OCI-LY3 (cell line): ENCODE measurements at regions not wholly inside any gene's neighbourhood (a gene's known extent, or its start where the extent isn't known, plus 50 kb on each side); places are given as distances from the start of the nearest gene placed in this dataset.

Source experiments
- H2AFZ ChIP-seq: fragments of 200-600, 300-600 bp; shearing (Covaris generic); 2 replicates; pipeline ENCODE4 v1.6.0; 2014; ENCODE audit warnings: antibody characterized with exemption, low read depth, low read length
- H3K27ac ChIP-seq: fragments of 200-600, 300-600 bp; sonication (generic); 2 replicates; pipeline ENCODE4 v1.5.1; 2014; ENCODE audit warnings: mild to moderate bottlenecking, low read length, moderate library complexity, mixed read lengths
- H3K27me3 ChIP-seq: fragments of 200-600, 300-600 bp; sonication (generic); 2 replicates; pipeline ENCODE4 v1.6.1; 2014; ENCODE audit warnings: low read depth, low read length, mixed read lengths
- H3K36me3 ChIP-seq: fragments of 200-600, 300-600 bp; sonication (generic); replicated peaks from 2 replicates; pipeline ENCODE3; 2014; ENCODE audit warnings: low read depth, low read length, mixed read lengths
- H3K4me1 ChIP-seq: fragments of 300-600, 200-600 bp; sonication (generic); 2 replicates; pipeline ENCODE4 v1.6.1; 2014; ENCODE audit warnings: low read length, mixed read lengths
- H3K4me2 ChIP-seq: fragments of 200-600, 300-600 bp; sonication (generic); 2 replicates; pipeline ENCODE4 v1.6.1; 2014; ENCODE audit warnings: low read length, mixed read lengths
- H3K4me3 ChIP-seq: fragments of 300-600, 200-600 bp; sonication (generic); 2 replicates; pipeline ENCODE4 v1.5.1; 2014; ENCODE audit warnings: antibody characterized with exemption, mild to moderate bottlenecking, low read length, moderate library complexity
- H3K79me2 ChIP-seq: fragments of 300-600, 200-600 bp; shearing (Covaris generic); 2 replicates; pipeline ENCODE4 v1.6.1; 2014; ENCODE audit warnings: mild to moderate bottlenecking, low read length, mixed read lengths
- H3K9ac ChIP-seq: fragments of 300-600, 200-600 bp; shearing (Covaris generic); 2 replicates; pipeline ENCODE4 v1.6.0; 2014; ENCODE audit warnings: mild to moderate bottlenecking, low read length, moderate library complexity
- H3K9me3 ChIP-seq: fragments of 200-600, 300-600 bp; shearing (Covaris generic); 2 replicates; pipeline ENCODE4 v1.6.1; 2014; ENCODE audit warnings: low read length, mixed read lengths; ENCODE audit not compliant: insufficient read depth
- H4K20me1 ChIP-seq: fragments of 200-600, 300-600 bp; sonication (generic); 2 replicates; pipeline ENCODE4 v1.6.1; 2016; ENCODE audit warnings: low read length, mixed read lengths; ENCODE audit not compliant: insufficient read depth
- CTCF ChIP-seq: fragments of 200-600, 300-600 bp; sonication (generic); IDR thresholded peaks from 2 replicates; pipeline ENCODE4 v1.5.1; 2014; ENCODE audit warnings: antibody characterized with exemption, low read length, low read depth
- EZH2phosphoT487 ChIP-seq: fragments of 200-600 bp; shearing (Covaris generic); IDR thresholded peaks from 2 replicates; pipeline ENCODE4 v1.6.1; 2018; ENCODE audit warnings: antibody characterized with exemption, mixed run types, low read depth

DNA sequence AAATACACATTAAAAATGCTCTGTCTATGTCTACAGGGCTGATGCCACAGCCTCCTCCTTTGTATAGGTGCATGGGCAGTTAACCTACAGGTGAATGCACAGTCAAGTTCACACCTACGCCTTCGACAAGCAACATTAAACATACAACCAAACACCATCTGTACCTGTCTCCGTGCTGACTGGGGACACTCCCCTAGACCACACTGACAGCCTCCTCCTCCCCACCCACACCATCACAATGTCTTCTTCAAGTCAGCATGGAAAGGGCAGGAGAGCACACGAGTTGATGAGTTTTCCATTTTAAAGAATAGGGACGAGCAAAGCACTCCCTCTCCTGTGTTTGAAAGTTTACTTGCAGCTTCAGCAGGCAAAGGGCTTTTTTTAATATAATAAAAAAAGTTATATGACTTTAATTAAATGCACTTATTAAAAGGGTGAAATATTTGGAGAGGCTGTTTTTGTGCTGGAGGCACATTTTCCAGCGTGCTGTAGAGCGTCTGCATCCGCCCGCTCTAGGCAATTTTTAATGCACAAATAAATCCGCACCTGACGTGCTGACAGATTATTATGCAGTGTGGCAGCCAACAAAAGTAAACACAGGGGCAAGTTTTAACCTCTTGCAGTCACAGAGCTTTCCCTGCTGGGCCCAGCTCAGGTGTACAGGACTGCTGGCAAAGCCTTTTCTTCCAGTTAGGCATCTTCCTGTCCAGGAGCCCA lies 367.9 kb downstream of the SOX9 start:
- Histone ChIP-seq H3K4me3 (no peak overlapping the region), H3K4me1 (no peaks in the 10 kb centered on the region), H3K27me3 (0 out of 2 replicates have a peak, but pooled peaks cover 6% of the 10 kb centered on the region), H3K9ac (no peak overlapping the region), H3K36me3 (no peaks in the 10 kb centered on the region), H3K27ac (no peak overlapping the region), H3K79me2 (no peaks in the 10 kb centered on the region), H2AFZ (no peak overlapping the region), H3K9me3 (peaks cover 4% of the 10 kb centered on the region; the same call in 1 of the 2 replicates), H3K4me2 (no peak overlapping the region), H4K20me1 (no peaks in the 10 kb centered on the region)
- TF ChIP-seq CTCF = no peak

- H3K27ac ChIP-seq = no peak overlapping the region
Measured at GRCh38 chr17:72489272-72489641, 368.4 kb downstream of the SOX9 start.

DNA sequence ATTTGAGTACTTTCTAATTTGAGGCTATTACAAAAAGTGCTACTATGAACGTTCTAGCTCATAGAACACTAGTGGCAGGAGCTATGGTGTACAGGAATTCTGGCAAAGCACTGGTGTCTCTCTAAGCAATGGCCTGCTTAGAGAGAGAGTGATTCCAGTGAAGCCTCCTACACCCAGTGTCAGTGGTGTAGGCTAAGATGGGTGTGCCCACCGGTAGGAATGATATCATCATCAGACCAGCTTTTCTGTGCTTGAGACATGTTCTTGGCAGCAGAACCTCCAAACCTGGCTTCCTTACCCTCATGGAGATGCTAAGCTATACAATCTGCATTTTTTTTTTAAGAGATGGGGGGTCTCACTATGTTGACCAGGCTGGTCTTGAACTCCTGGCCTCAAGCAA lies 370.3 kb downstream of the SOX9 start:
- H4K20me1 ChIP-seq = no peaks in the 10 kb centered on the region
- H3K79me2 ChIP-seq = no peaks in the 10 kb centered on the region
- peaks cover 4% of the 10 kb centered on the region; the same call in 1 of the 2 replicates for H3K9me3 ChIP-seq
- H3K27ac ChIP-seq = no peak overlapping the region
- H3K9ac ChIP-seq = no peak overlapping the region
- no peak for TF ChIP-seq CTCF
- no peak for TF ChIP-seq EZH2phosphoT487
- H3K27me3 ChIP-seq = peaks cover 3% of the 10 kb centered on the region; the same call in 1 of the 2 replicates
- H3K36me3 ChIP-seq = no peaks in the 10 kb centered on the region
- no peak overlapping the region for H3K4me3 ChIP-seq
- no peaks in the 10 kb centered on the region for H3K4me1 ChIP-seq
- H2AFZ ChIP-seq = no peak overlapping the region
- no peak overlapping the region for H3K4me2 ChIP-seq

More at GRCh38 chr17:72489272-72489641, 368.4 kb downstream of the SOX9 start:
- Histone ChIP-seq H2AFZ (no peak overlapping the region), H3K79me2 (no peaks in the 10 kb centered on the region), H3K4me3 (no peak overlapping the region), H3K4me1 (no peaks in the 10 kb centered on the region), H3K4me2 (no peak overlapping the region), H3K9me3 (peaks cover 4% of the 10 kb centered on the region; the same call in 1 of the 2 replicates), H3K36me3 (no peaks in the 10 kb centered on the region), H4K20me1 (no peaks in the 10 kb centered on the region), H3K27me3 (peaks cover 3% of the 10 kb centered on the region; the same call in 1 of the 2 replicates), H3K9ac (no peak overlapping the region)
- no peak for TF ChIP-seq EZH2phosphoT487
- TF ChIP-seq CTCF = no peak

DNA sequence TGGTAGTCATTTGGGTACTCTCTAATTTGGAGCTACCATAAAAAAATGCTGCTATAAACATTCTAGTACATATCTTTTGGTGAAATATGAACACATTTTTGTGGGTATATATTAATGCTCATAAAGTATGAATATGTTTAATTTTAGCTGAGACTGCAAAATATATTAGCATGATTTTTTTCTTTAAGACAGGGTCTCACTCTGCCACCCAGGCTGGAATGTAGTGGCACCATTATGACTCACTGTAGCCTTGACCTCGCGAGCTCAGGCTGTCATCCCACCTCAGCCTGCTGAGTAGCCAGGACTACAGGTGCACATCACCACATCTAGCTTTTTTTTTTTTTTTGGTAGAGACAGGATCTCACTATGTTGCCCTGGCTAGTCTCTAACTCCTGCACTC lies 371.7 kb downstream of the SOX9 start:
- Histone ChIP-seq H3K9ac (no peak overlapping the region), H3K4me2 (no peak overlapping the region), H3K4me3 (no peak overlapping the region), H3K27ac (no peak overlapping the region), H4K20me1 (no peaks in the 10 kb centered on the region), H3K9me3 (peaks cover 4% of the 10 kb centered on the region; the same call in 1 of the 2 replicates), H3K4me1 (no peaks in the 10 kb centered on the region), H3K27me3 (peaks cover 3% of the 10 kb centered on the region; the same call in 1 of the 2 replicates), H3K36me3 (no peaks in the 10 kb centered on the region), H3K79me2 (no peaks in the 10 kb centered on the region), H2AFZ (no peak overlapping the region)
- TF ChIP-seq CTCF (no peak), EZH2phosphoT487 (no peak)
